Breast epithelium (tissue), 4 donors: ENCODE measurements at regions not wholly inside any gene's neighbourhood (a gene's known extent, or its start where the extent isn't known, plus 50 kb on each side); places are given as distances from the start of the nearest gene placed in this dataset.

Experiments
- DNase-seq, 2 donors: peaks; one replicate each; pipeline ENCODE4 v3.0.0-alpha.2; 2019; ENCODE audit warnings: low spot score in 2 of 2
- H3K27ac ChIP-seq, 2 donors: fragments of 200-600 bp; sonication (generic) in 1 of 2; one replicate each; pipeline ENCODE4 v1.5.1; 2016 to 2019; ENCODE audit warnings: mild to moderate bottlenecking in 1 of 2
- H3K27me3 ChIP-seq, 2 donors: fragments of 200-600 bp; sonication (generic) in 1 of 2; one replicate each; pipeline versions ENCODE4 v1.5.1 to v1.6.0; 2017 to 2019; ENCODE audit warnings: control low read depth in 1 of 2, mild to moderate bottlenecking in 1 of 2
- H3K36me3 ChIP-seq: fragments of 200-600 bp; one replicate; pipeline ENCODE4 v1.5.1; 2019
- H3K4me1 ChIP-seq, 2 donors: fragments of 200-600 bp; sonication (generic); one replicate each; pipeline ENCODE4 v1.5.1; 2016 to 2019; ENCODE audit warnings: control low read depth in 1 of 2
- H3K4me3 ChIP-seq, 3 donors: fragments of 200-600 bp; sonication (generic); 1 replicate in 2 of 3; 2 replicates in 1 of 3; pipeline ENCODE4 v1.5.1; 2016 to 2019; ENCODE audit warnings: mild to moderate bottlenecking in 3 of 3, moderate library complexity in 2 of 3
- H3K9me3 ChIP-seq, 2 donors: fragments of 200-600 bp; sonication (generic) in 1 of 2; one replicate each; pipeline ENCODE4 v1.5.1; 2016 to 2019; ENCODE audit warnings: control low read depth in 1 of 2
- POLR2A ChIP-seq: fragments of 450-650 bp; IDR thresholded peaks from one replicate; pipeline ENCODE4 v1.6.1; 2016; ENCODE audit warnings: antibody characterized with exemption, mild to moderate bottlenecking, moderate library complexity
- POLR2AphosphoS5 ChIP-seq, 3 donors: sonication (generic); formaldehyde crosslinking; IDR thresholded peaks; one replicate each; pipeline ENCODE4 v1.6.1; 2017; ENCODE audit warnings: antibody characterized with exemption in 3 of 3
- intact Hi-C: fragments of 100-400 bp; cut with DNase I; formaldehyde crosslinking; loops from one replicate; pipeline ENCODE4 v1.15.1; 2023; ENCODE audit warnings: low total_unique reads
- TF ChIP-seq, protein P1 (sequence below), 3 donors: fragments of 450-650 bp; IDR thresholded peaks; one replicate each; pipeline ENCODE4 v1.5.1; 2016 to 2017; ENCODE audit warnings: antibody characterized with exemption in 3 of 3, mild to moderate bottlenecking in 3 of 3, moderate library complexity in 3 of 3

DNA sequence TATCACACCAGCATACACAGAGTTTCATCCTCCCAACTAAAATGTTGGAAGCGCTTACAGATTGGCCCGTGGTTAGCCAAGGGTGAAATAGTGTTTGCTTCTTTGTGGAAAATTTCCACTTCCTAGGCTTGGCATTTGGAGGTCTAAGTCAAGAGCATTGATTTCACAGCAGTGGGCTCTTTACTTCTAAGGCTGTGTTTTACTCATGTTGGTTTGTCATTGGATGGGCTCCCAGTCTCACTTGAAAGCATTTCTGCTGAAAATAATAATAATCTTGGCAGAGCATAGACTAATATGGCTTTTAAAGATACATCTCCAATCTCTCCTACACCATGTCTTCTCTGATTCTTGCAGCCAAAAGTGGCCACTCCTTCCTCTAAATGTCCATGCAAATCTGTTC is 82.9 kb downstream of the DYNAP start:
- Histone ChIP-seq H3K4me1 (no peaks in the 10 kb centered on the region), H3K36me3 (no peaks in the 10 kb centered on the region), H3K27me3 (no peaks in the 10 kb centered on the region), H3K4me3 (no peak overlapping the region), H3K27ac (no peak overlapping the region), H3K9me3 (no peaks in the 10 kb centered on the region)
- intact Hi-C loops, result loop anchor here (10.0 kb wide), 1 partner anchor 119 kb away; no protein-coding TSS in a partner anchor
- DNase-seq, result no peak
- TF ChIP-seq POLR2AphosphoS5 (IDR thresholded peaks at IDR 0.05) (no peak), POLR2A (no peak)
- TF ChIP-seq, protein P1, sequence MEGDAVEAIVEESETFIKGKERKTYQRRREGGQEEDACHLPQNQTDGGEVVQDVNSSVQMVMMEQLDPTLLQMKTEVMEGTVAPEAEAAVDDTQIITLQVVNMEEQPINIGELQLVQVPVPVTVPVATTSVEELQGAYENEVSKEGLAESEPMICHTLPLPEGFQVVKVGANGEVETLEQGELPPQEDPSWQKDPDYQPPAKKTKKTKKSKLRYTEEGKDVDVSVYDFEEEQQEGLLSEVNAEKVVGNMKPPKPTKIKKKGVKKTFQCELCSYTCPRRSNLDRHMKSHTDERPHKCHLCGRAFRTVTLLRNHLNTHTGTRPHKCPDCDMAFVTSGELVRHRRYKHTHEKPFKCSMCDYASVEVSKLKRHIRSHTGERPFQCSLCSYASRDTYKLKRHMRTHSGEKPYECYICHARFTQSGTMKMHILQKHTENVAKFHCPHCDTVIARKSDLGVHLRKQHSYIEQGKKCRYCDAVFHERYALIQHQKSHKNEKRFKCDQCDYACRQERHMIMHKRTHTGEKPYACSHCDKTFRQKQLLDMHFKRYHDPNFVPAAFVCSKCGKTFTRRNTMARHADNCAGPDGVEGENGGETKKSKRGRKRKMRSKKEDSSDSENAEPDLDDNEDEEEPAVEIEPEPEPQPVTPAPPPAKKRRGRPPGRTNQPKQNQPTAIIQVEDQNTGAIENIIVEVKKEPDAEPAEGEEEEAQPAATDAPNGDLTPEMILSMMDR (IDR thresholded peaks at IDR 0.05), result no peak

GRCh38 chr18:54675076-54675475 is 84.0 kb downstream of the DYNAP start:
- H3K4me1 ChIP-seq, result no peaks in the 10 kb centered on the region
- H3K9me3 ChIP-seq, result no peaks in the 10 kb centered on the region
- H3K27ac ChIP-seq, result no peak overlapping the region
- TF ChIP-seq, protein P1 (IDR thresholded peaks at IDR 0.05), result no peak
- TF ChIP-seq POLR2A (no peak), POLR2AphosphoS5 (IDR thresholded peaks at IDR 0.05) (no peak)
- no peak for DNase-seq
- intact Hi-C loops, result loop anchor here (10.0 kb wide), 1 partner anchor 120 kb away; no protein-coding TSS in a partner anchor
- no peaks in the 10 kb centered on the region for H3K36me3 ChIP-seq
- H3K4me3 ChIP-seq, result no peak overlapping the region
- H3K27me3 ChIP-seq, result no peaks in the 10 kb centered on the region

DNA sequence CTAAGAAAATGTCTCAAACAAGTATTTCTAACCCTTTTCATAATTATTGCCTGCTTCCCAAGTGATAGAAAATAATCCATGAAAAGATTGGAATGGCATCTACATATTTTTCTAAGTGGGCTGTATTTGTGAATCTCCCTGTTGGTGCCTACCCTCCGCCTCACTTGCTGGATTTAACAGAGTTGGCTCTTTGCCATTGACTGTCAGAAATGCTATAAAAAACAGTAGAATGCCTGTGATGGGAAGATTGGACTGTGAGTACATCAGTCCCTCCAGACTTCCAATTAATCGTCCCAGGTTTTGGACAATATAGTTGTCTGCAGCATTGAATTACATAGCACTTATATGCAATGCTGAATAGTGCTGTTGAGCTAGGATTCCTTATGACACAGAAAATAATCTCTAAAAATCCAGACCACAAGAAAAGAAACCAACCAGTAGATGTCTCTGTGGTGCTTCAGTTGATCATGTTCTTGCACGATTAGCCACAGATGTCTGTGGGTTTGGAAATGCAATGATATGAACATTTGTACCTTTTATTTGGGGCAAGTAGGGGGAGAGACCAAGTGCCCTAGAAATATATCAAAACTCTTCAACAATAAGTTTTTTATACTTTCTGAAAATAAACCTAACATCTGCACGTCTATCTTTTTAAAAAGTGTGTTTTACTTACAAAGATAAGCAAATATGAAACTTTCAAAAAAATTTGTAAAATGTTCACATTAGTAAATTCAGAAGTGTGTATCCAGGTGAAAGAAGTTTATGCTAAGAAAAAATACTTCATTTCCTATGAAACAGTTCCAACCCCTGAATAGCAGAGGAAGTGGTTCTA is 88.5 kb downstream of the DYNAP start:
- Histone ChIP-seq H3K4me1 (no peaks in the 10 kb centered on the region), H3K4me3 (no peak overlapping the region), H3K27me3 (no peaks in the 10 kb centered on the region), H3K9me3 (no peaks in the 10 kb centered on the region), H3K27ac (no peak overlapping the region), H3K36me3 (no peaks in the 10 kb centered on the region)
- no peak for TF ChIP-seq POLR2A
- TF ChIP-seq, protein P1 (IDR thresholded peaks at IDR 0.05), result peak in 2 of 3 donors; percentile 50 to 51
- TF ChIP-seq POLR2AphosphoS5 (IDR thresholded peaks at IDR 0.05), result no peak
- no peak for DNase-seq
- intact Hi-C loops, result loop anchor here (10.0 kb wide), 1 partner anchor 125 kb away; no protein-coding TSS in a partner anchor

DNA sequence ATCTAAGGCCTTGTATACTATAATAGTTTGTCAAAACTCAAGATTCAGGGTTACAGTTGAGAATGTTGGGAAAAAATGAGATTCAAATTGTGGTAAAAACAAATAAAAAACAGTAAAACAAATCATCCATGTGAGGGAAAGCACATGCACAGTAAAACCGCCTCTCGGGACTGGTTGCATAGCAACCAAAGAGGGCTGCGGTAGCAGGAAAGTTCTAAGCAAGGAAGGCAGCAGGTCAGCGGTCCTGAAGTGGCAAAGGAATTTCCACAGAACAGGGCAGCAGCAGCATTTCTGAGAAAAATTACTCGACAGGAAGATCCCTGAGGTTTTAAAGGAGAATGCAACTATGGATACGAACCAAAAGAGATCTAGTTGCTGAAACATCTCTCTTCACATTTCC is 93.7 kb downstream of the DYNAP start:
- no peaks in the 10 kb centered on the region for H3K9me3 ChIP-seq
- TF ChIP-seq, protein P1 (IDR thresholded peaks at IDR 0.05), result no peak
- no peak for TF ChIP-seq POLR2AphosphoS5 (IDR thresholded peaks at IDR 0.05)
- TF ChIP-seq POLR2A, result no peak
- H3K36me3 ChIP-seq, result no peaks in the 10 kb centered on the region
- no peaks in the 10 kb centered on the region for H3K27me3 ChIP-seq
- no peak for DNase-seq
- intact Hi-C loops, result no loop called here
- no peaks in the 10 kb centered on the region for H3K4me1 ChIP-seq
- no peak overlapping the region for H3K27ac ChIP-seq
- H3K4me3 ChIP-seq, result no peak overlapping the region

GRCh38 chr18:54689319-54689718 is 98.3 kb downstream of the DYNAP start:
- TF ChIP-seq, protein P1 (IDR thresholded peaks at IDR 0.05), result no peak
- no peak for TF ChIP-seq POLR2AphosphoS5 (IDR thresholded peaks at IDR 0.05)
- TF ChIP-seq POLR2A, result no peak
- Histone ChIP-seq H3K4me3 (no peak overlapping the region), H3K27ac (no peak overlapping the region), H3K36me3 (no peaks in the 10 kb centered on the region), H3K27me3 (no peaks in the 10 kb centered on the region), H3K4me1 (no peaks in the 10 kb centered on the region), H3K9me3 (no peaks in the 10 kb centered on the region)
- DNase-seq, result no peak
- intact Hi-C loops, result no loop called here
